Fibroblast of skin of left biceps (primary cell): ENCODE measurements at regions not wholly inside any gene's neighbourhood (a gene's known extent, or its start where the extent isn't known, plus 50 kb on each side); places are given as distances from the start of the nearest gene placed in this dataset.
"Not testable (repeated sequence)": the region's sequence is repeated elsewhere in the genome, so short reads cannot be mapped to it uniquely, and the experiment has no call there.

Source experiments
- DNase-seq, 2 experiments: peaks; one replicate each; pipeline ENCODE4 v3.0.0-alpha.2; 2013; ENCODE audit warnings: low read depth in 2 of 2

DNA sequence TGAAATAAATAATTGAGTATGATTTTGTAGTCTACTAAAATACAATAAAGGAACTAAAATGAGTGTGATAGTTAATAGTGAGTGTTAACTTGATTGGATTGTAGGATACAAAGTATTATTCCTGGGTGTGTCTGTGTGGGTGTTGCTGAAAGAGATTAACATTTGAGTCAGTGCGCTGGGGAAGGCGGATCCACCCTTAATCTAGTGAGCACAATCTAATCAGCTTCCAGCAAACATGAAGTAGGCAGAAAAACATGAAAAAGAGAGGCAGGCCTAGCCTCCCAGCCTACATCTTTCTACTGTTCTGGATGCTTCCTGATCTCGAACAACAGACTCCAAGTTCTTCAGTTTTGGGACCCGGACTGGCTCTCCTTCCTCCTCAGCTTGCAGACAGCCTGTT is 1716.6 kb downstream of the MRPL39 start:
- DNase-seq: no peak

DNA sequence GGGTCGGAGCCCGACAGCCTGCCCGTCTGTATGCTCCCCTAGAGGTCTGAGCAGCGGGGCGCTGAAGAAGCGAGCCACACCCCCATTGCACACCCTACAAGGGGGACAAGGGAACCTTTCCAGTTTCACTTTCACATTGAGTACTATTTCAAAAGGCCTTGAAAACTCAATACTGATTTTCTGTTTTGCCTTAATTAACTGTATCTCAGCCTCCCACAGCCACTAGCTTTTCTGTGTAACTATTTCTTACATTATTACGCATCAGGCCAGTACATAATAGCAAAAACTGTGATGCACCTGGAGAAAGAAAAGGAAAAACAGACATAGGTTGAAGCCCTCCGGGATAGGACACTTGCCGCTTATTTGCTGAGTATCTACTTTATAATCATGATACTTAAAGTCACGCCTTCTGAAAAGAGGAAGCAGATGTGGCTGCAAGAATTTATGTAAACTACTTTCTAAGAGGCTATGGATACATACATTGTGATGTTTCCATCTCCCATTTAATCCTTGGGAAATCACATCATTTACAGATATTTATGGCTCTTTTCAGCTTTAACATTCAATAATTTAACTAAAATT is 1719.5 kb downstream of the MRPL39 start:
- DNase-seq: no peak

DNA sequence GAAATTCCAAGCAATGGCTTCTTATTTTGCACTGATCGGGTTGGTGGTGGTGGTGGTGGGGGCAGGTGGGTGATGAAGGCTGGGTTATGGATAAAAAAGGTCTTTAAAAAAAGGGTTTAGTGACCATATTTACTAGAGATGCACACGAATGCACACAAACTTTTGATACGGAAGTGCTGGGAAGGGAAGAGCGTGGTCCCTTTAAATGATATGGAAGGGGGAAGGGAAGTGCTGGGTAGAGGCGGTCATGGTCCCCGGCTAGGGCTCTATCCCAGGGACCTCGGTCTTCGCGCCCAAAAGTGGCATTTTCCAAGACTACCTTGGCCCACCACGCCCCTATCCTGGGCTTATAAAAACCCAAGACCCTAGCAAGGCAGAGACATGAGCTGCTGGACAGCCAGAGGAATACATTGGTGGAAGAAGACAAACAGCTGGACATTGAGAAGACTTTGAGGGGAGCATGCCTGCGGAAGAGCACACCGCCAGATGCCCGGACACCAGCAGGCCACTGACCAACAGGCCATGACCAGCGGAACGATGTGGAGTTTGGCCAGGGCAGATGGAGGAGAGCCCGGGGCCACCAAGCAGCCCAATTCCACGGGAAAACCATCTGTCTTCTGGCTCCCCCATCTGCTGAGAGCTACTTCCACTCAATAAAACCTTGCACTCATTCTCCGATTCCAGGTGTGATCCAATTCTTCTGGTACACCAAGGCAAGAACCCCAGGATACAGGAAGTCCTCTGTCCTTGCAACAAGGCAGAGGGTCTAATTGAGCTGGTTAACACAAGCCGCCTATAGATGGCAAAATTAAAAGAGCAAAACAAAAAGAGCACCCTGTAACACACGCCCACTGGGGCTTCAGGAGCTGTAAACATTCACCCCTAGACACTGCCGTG is 1720.2 kb downstream of the MRPL39 start:
- no peak for DNase-seq

DNA sequence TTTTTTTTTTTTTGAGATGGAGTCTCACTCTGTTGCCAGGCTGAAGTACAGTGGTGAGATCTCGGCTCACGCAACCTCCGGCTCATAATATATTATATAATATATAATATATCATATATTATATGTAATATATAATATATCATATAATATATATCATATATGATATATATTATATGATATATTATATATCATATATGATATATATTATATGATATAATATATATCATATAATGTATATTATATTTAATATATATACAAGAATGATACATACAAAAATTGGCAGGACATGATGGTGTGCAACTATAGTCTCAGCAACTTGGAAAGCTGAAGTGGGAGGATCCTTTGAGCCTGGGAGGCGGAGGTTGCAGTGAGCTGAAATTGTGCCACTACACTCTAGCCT is 1725.5 kb downstream of the MRPL39 start:
- DNase-seq: no peak

DNA sequence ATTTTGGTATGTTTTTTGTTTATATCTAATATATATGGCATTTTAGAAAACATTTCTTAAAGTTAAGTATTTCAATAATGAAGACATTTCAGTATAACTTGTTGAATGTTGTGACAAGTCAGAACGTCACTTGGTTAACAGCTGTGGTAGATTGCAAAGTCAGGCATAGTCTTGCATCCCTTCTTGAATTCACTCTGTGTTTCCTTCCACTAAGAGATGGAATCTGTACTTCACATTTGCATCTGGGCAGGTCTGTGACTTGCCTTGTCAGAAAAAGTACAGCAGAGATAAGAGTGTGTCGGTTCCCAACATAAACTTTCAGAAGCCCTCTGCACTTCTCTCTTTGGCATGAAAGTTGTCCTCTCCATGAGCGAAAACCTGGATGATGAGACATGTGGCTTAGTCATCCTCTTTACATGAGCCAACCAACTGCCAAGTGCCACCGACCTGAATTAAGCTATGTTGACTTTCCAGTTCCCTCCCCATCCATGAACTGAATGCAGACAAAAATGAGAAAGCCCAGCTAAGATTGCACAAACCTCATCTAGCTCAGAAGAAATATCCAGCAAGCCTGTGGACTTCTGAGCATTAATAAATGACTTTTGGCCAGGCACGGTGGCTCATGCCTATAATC is 1730.2 kb downstream of the MRPL39 start:
- DNase-seq: no peak

DNA sequence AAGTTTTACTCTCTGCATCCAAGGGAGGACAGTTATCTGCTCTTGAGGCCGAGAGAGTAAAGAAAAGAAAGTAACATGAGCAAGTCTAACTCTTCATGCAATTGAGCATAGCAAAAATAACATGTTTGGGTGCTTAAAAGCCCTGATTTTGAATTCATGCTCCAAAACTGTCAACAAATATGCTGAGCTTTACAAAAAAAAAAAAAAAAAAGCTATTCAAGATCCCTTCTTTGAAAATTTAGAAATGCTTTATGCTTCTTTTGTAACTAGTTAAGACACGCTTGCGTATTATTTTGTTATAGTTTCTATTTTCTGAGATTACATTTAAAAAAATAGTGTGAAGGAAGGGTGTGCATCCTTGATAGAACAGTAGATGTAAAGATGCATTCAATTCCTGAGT is 1733.0 kb downstream of the MRPL39 start:
- no peak for DNase-seq

DNA sequence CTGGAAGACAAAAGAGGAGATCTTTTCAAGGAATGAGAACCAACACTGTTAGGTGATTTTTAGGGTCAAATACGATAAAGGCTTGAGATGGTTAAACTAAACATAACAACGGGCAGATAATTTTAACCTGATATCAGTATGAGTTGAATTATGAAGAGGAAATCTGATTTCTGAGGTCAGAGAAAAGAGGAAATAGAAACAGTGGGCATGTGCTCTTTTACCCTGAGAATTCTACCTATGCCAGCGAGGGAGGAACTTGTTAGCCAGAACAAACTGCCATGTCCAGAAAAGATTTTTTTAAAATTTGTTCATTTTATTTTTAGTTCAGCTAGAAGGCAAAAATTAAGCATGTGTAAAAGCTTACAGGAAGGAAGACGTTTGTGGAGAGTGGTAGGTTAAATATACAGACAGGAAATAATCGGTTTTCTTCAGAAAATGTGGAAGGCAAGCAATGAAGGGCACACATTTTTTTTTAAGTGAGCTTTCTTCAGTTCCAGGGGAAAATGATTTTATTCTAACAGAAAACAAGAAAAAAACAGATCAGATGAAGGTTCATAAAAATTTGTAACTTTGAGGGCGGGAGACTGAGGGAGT is 1745.3 kb downstream of the MRPL39 start:
- no peak for DNase-seq

DNA sequence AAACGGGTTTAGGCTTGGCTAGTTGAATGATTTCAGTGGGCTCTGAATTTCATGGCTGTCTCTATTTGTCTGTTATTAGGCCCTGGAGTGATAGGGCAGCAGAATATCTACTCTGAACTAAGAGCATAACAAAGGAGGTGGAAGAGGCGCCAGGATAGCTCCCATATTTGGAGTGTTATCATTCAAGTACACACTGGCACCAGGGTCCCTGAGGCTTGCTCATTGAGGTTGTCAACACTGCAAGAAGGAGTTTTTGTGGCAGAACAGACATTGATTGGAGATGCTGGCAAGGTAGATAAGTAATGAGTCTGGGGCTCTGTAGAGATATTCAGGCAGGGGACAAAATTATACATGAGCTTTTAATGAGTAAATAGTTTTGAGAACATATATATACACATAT is 1748.4 kb downstream of the MRPL39 start:
- DNase-seq: no peak

DNA sequence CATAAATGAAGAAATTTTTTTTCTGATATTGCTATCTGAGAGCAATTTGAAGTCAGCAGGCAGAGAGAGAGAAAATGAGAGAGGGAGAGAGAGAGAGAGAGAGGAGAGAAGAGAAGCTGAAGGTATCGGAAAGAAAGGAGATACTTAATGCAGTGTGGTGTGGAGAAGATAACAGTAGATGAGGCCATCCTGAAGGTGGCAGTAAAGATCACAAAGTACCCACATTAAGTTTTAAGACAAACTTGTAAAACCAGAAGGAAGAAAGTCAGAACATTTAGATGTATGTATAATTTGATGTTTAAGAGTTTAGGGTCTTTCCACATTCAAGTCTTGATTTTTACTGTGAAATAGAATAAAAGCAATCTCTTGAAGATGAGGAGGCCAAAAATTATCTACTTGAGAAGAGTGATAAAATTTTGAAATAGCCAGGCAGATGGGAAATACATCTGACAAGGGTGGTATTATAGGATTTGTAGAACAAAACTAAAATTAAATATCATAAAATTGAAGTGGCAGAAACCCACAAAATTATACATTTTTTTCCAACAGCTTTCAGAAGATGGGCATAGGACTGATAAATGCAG is 1753.4 kb downstream of the MRPL39 start:
- peak in 1 of 2 experiments; percentile 5 for DNase-seq

DNA sequence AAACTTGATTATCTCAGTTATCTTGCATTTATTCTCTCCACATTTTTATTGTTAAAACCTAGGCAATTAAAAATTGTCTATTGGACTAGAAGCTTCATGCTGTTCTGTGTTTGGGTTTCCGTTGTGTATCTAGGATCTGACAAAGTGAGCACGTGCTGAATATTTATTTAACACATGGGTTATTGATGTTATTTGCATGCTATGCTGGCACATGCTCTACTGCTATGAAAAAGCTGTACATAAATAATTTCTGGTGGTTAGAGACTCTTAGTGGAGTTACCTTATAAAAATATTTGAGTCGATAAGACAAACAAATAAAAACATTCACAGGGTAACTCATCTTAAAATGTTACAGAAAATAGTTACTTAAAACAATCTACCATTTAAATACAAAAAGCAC is 1769.7 kb downstream of the MRPL39 start:
- no peak for DNase-seq

DNA sequence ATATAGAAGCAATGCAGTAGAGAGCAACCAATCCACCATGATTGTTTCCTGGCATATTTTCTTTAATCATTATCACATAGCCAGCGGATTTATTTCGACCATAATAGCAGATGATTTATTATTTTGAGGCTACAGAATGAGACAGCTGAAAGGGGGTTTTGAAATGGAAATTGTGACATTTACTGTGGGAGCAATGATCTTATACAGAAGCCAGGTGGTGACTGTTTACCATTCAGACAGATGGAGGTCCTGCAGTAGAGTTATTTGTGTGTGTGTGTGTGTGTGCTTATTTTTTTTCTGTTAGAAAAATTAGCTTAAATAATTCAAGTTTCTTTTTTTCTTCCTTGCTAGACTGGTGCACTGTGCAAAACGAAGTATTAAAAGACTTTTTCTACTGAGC is 1784.5 kb downstream of the MRPL39 start:
- DNase-seq: no peak

DNA sequence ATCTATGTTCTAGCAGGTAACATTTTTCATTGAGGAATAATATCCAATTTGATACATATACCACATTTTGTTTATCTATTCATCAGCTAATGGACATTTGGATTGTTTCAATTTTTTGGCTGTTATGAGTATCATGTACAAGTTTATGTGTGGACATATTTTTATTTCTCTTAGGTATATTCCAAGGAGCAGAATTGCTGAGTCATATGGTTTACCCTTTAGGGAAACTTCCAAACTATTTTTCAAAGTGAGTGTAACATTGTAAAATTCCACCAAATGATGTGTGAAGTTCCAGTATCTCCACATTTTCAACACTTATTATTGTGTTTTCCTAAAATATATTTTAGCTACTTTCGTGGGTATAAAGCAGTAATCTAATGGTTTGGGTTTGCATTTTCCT is 1789.9 kb downstream of the MRPL39 start:
- no peak for DNase-seq

DNA sequence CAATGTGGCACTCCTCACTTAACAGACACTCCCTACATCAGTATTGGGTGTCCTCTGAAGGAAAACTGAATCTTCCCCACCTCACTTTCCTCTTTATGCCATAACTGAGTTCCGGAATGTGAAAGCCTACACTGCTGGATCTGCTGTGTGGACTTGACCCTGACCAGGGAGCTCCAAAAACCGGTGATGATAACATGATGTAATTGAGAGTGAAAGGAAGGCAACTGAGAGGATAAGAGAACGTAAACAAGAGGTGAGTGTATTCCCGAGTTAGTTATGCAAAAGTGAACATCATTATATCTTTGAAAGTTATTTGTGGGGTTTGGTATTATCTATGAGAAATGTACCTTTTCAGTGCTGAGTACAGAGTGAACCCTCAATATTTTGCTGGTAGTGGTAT is 1794.8 kb downstream of the MRPL39 start:
- DNase-seq: no peak

DNA sequence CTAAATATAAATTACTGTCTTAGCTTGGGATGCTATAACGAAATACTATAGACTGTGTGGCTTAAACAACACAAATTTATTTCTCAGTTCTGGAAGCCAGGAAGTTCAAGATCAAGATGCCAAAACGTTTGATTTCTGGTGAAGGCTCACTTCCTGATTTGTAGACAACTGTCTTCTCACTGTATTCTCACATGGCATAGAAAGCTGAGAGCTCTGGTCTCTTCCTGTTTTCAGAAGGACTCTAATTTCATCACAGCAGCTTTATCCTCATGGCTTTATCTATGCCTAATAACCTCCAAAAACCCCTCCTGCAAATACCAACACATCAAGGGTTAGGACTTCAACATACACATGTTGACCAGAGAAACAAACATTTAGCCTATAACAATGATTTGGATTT is 1795.5 kb downstream of the MRPL39 start:
- DNase-seq: no peak

DNA sequence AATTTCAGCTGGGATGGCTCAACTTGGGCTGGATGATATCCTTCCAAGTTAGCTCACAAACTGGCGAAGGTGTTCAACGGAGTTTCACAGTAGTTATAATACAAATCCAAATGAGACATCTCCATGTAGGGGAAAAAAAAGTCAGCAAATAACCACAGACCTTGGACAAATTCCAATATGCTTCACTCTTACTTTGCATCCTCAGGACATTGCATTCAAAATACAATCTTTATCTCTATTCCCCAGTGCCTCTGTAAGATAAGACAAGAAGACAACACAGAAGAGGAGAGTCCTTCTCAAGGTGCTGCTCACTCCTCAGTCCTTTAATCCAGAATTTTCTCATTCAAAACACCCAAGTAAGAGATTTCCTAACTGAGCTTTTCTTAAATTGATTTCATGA is 1797.7 kb downstream of the MRPL39 start:
- DNase-seq: no peak

DNA sequence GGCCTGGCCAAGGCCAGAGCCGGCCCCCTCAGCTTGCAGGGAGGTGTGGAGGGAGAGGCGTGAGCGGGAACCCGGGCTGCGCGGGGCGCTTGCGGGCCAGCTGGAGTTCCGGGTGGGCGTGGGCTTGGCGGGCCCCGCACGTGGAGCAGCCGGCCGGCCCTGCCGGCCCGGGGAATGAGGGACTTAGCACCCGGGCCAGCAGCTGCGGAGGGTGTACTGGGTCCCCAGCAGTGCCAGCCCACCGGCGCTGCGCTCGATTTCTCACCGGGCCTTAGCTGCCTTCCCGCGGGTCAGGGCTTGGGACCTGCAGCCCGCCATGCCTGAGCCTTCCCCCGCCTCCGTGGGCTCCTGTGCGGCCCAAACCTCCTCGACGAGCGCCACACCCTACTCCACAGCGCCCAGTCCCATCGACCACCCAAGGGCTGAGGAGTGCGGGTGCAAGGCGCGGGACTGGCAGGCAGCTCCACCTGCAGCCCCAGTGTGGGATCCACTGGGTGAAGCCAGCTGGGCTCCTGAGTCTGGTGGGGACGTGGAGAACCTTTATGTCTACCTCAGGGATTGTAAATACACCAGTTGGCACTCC is 1800.2 kb downstream of the MRPL39 start:
- DNase-seq: not testable (repeated sequence)

DNA sequence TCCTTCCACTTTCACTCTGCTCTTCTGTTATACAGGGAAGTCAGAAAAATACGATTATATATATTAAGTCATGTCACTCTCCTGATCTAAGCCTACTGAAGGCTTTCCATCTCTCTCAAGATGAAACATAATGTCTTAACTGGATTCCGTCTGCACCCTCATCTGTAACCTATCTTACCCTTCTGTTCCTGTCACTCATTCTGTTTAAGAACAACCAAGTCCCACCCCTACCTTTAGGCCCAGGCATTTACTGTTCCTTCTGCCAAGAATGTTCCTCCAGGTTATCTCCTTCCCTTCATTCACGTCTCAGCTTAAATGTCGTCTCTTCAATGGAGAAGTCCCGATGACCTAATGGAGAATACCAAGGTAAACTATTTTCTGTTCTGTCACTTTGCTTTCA is 1802.4 kb downstream of the MRPL39 start:
- DNase-seq: no peak

DNA sequence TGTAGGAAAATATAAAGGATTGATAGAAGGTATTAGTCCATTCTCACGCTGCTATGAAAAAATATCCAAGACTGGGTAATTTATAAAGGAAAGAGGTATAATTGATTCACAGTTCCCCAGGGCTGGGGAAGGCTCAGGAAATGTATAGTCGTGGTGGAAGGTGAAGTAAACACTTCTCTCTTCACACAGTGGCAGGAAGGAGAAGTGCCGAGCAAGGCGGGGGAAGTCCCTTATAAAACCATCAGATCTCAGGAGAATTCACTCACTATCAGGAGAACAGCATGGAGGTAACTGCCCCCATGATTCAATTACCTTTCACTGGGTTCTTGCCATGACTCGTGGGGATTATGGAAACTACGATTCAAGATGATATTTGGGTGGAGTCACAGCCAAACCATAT is 1806.0 kb downstream of the MRPL39 start:
- no peak for DNase-seq

DNA sequence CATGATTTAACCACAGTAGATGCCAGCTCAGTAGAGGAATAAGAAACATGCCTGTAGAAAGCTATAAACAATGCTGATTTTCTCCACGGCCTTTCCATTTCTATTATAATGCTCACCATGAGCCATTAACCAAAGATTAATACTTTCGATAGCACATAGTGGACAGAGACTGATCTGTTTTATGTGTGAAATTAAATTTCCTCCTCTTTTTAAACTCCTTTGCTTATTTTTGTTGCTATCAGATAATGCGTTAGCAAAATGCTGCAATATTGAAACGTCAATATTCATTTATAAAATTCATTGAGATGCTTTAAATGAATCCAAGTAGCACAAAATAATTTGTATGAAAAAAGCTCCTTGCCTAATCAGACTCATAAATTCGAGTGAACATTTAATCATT is 1807.9 kb downstream of the MRPL39 start:
- DNase-seq: no peak

DNA sequence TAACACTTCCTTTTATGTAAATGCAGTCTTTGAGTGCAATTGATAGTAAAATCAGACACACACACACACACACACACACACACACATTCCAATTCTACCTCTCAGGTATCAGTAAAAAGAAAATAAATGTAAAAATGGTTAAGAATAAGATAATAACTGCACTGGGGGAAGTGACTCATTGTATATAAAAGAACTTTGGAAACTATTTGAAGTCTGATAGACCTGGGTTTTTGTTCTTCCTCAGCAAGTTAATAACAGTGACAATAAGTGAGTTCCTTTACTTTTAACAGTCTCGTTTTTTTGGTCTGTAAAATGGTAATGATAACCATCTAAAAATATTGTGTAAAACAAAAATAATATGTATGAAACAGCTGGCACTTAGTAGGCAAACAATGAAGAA is 1815.0 kb downstream of the MRPL39 start:
- DNase-seq: no peak

DNA sequence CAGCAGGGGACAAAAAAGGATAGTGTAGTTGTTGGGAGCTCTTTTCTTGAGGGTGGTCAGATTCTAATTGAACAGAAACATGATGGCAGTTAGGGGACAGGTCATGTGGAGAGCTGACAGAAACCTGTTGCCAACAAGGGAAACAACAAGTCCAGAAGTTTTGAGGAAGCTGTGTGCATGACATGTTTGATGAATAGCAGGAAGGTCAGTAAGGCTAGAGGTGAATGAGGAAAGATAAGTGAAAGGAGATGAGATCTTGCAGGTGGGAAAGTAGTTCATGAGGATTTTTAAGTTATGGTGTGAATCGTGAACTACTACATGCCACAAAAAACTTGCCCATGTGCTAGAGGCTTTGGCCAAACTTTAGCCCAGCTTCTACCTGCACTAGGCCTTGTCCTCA is 1817.4 kb downstream of the MRPL39 start:
- DNase-seq: no peak

DNA sequence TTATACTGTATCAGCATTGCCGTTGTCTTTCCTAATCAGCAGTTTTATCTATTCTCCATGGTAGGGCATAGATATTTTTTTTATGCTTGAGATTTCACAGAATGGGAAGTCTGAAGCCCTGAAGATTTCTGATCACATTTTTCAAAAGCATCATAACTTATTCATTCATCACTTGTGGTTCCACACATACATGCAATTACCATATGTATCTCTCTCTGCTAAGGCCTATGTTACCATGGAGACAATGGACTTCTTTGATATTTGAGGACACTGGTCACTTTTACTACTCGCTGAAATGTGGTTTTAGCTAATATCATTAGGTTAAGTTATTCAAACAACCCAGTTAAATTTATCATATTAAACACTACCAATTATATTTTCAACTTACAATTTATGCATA is 1827.0 kb downstream of the MRPL39 start:
- DNase-seq: no peak
